ENCODE measurements at regions not wholly inside any gene's neighbourhood (a gene's known extent, or its start where the extent isn't known, plus 50 kb on each side); places are given as distances from the start of the nearest gene placed in this dataset.

DNA sequence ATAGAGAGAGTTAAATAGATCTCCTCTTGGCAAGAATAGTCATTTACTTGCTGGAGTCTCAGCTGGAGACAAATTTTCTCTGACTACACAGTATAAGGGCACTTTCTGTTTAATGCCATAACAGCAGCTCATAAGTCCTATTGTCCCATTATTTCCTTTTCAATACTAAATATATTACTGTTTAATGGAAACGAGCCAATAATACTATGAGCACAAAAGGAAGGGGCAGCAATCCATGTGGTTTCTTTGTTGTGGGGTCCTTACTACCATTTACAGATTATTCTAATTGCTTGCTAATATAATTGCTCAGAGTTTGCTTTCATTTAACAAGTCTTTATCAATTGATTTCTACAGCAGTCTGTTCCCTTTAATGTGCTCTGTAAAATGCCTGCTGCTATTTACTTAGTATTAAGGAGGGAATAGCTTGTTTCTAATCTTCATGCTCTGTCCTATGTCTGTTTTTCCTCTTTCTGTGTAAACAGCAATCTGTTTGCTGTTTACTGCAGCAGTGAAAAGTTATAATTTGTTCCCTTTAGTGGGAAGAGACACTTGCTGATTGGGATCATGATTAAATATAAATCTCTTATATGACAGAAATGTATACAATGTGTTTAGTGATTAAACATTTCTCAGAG, 296.2 kb upstream of the SMIM30 start:
- no peak overlapping the region for H3K4me3 ChIP-seq
- no peak for DNase-seq (ENCODE audit: low spot score in 2 of 2)
- no peaks in the 10 kb centered on the region for H3K27me3 ChIP-seq
- no peaks in the 10 kb centered on the region for H3K36me3 ChIP-seq
- H3K9me3 ChIP-seq: no peaks in the 10 kb centered on the region
- no peak overlapping the region for H3K27ac ChIP-seq
- TF ChIP-seq EP300 (IDR thresholded peaks at IDR 0.05) (no peak), POLR2A (IDR thresholded peaks at IDR 0.05) (no peak), POLR2AphosphoS5 (IDR thresholded peaks at IDR 0.05) (no peak)
- TF ChIP-seq, protein P1, sequence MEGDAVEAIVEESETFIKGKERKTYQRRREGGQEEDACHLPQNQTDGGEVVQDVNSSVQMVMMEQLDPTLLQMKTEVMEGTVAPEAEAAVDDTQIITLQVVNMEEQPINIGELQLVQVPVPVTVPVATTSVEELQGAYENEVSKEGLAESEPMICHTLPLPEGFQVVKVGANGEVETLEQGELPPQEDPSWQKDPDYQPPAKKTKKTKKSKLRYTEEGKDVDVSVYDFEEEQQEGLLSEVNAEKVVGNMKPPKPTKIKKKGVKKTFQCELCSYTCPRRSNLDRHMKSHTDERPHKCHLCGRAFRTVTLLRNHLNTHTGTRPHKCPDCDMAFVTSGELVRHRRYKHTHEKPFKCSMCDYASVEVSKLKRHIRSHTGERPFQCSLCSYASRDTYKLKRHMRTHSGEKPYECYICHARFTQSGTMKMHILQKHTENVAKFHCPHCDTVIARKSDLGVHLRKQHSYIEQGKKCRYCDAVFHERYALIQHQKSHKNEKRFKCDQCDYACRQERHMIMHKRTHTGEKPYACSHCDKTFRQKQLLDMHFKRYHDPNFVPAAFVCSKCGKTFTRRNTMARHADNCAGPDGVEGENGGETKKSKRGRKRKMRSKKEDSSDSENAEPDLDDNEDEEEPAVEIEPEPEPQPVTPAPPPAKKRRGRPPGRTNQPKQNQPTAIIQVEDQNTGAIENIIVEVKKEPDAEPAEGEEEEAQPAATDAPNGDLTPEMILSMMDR (IDR thresholded peaks at IDR 0.05): no peak
- H3K4me1 ChIP-seq: no peaks in the 10 kb centered on the region
- 58% methylated on average over 1 of the region's 1 CpG for WGBS

DNA sequence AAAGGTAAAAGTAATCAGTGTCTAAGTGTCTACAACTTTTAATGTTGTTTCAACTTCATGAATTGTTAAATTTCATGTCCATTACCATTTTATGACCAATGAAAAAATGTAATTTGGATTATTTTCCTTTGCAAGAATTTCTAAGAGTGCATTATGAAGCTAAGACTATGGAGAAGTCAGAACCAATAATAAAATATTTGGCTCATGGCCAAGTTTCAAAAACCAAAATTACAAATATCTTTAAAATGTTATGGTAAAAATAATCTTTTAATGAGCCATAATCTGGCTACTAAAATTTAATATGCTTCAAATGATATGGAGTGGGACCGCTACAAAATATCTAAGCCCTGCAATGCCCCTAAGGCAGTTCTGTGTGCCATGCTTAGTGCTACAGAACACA, 294.1 kb upstream of the SMIM30 start:
- 79% methylated on average over 1 of the region's 1 CpG for WGBS
- Histone ChIP-seq H3K9me3 (no peaks in the 10 kb centered on the region), H3K27me3 (no peaks in the 10 kb centered on the region), H3K27ac (no peak overlapping the region), H3K4me1 (no peaks in the 10 kb centered on the region), H3K4me3 (no peak overlapping the region), H3K36me3 (no peaks in the 10 kb centered on the region)
- TF ChIP-seq POLR2AphosphoS5 (IDR thresholded peaks at IDR 0.05): no peak
- TF ChIP-seq POLR2A (IDR thresholded peaks at IDR 0.05): no peak
- TF ChIP-seq, protein P1 (IDR thresholded peaks at IDR 0.05): no peak
- no peak for TF ChIP-seq EP300 (IDR thresholded peaks at IDR 0.05)
- DNase-seq (ENCODE audit: low spot score in 2 of 2): no peak

DNA sequence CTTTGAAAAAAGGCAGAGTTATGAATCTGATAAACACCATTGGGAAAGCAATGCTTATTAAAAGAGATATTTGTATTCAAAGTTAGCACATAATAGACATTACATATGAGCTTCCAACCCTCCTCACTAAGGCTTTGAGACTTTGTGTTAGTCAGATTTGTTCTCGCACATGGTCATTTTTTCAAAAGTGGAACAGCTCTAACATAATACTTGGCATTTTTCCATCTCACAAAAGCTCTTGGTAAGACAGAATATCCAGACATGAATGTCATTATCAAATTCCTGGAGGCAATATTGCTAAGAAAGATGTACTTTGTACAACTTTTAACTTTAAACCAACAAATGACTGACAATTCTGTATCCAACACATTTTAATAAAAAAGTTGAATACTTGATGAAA, 292.4 kb upstream of the SMIM30 start:
- no peak overlapping the region for H3K4me3 ChIP-seq
- WGBS: 72% methylated on average over 1 of the region's 1 CpG

DNA sequence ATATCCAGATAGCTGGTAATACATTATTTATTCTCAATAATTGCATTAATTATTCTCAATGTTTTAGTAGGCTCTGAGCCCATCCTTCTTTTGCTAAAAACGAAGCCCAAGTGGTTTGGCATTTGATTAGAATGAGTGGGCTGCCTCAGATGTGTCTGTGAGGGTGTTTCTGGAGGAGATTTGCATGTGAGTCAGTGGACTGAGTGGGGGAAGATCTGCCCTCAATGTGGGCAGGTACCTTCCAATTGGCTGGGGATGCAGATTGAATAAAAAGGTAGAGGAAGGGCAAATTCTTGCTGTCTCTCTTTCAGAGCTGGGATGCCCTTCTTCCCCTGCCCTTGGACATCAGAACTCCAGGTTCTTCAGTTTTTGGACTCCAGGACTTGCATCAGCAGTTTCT, 290.6 kb upstream of the SMIM30 start:
- Histone ChIP-seq H3K27ac (no peak overlapping the region), H3K27me3 (no peaks in the 10 kb centered on the region), H3K9me3 (no peaks in the 10 kb centered on the region), H3K4me1 (no peaks in the 10 kb centered on the region), H3K36me3 (no peaks in the 10 kb centered on the region), H3K4me3 (no peak overlapping the region)
- no peak for DNase-seq (ENCODE audit: low spot score in 2 of 2)
- no peak for TF ChIP-seq POLR2AphosphoS5 (IDR thresholded peaks at IDR 0.05)
- WGBS: 80% methylated on average over 1 of the region's 1 CpG

More for the DNA sequence above, 292.4 kb upstream of the SMIM30 start:
- no peak for DNase-seq (ENCODE audit: low spot score in 2 of 2)
- Histone ChIP-seq H3K4me1 (no peaks in the 10 kb centered on the region), H3K27me3 (no peaks in the 10 kb centered on the region), H3K36me3 (no peaks in the 10 kb centered on the region), H3K27ac (no peak overlapping the region), H3K9me3 (no peaks in the 10 kb centered on the region)
- TF ChIP-seq, protein P1 (IDR thresholded peaks at IDR 0.05): no peak
- TF ChIP-seq POLR2A (IDR thresholded peaks at IDR 0.05) (no peak), POLR2AphosphoS5 (IDR thresholded peaks at IDR 0.05) (no peak), EP300 (IDR thresholded peaks at IDR 0.05) (no peak)

DNA sequence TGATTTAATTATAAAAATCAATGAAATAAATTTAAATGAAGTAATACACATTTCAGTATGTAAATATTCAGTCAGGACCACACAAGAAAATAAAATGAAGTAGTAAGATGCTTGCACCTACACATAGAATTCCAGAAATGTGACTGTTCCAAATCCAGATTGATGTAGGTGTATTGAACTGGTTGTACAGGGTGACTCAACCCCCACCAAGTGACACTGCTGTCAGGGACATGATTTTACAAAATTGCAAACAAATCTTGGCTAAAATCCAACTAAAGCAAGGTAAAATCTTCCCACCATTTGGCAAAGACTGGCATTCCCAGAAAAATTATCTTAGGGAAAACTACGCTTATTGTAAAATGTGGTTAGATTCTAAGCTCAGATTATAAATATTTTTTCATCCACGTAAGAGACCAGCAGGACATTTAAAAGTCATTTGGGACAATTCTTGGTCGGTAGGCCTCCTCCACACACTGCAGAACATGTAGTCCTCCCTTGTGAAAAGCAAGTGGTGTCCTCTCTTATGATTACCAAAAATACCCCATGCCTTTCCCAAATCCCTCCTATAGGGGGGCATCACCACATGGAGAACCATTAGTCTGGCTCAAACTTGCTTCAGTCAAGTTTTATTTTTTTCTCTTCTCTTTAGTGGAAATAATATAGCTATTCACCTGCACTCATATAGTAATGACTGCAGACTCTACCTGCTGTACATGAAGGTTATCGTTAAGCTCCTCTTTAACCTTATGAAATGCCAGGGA, 287.1 kb upstream of the SMIM30 start:
- no peaks in the 10 kb centered on the region for H3K36me3 ChIP-seq
- 78% methylated on average over 4 of the region's 4 CpGs for WGBS
- H3K4me1 ChIP-seq: no peaks in the 10 kb centered on the region
- H3K27ac ChIP-seq: no peak overlapping the region
- DNase-seq (ENCODE audit: low spot score in 2 of 2): no peak
- H3K4me3 ChIP-seq: no peak overlapping the region
- H3K27me3 ChIP-seq: no peaks in the 10 kb centered on the region
- no peaks in the 10 kb centered on the region for H3K9me3 ChIP-seq
- TF ChIP-seq EP300 (IDR thresholded peaks at IDR 0.05) (no peak), POLR2AphosphoS5 (IDR thresholded peaks at IDR 0.05) (no peak), POLR2A (IDR thresholded peaks at IDR 0.05) (no peak)
- TF ChIP-seq, protein P1 (IDR thresholded peaks at IDR 0.05): no peak

All from suprapubic skin (tissue), 4 donors.